Peyer's patch (tissue), 4 donors: ENCODE measurements at regions not wholly inside any gene's neighbourhood (a gene's known extent, or its start where the extent isn't known, plus 50 kb on each side); places are given as distances from the start of the nearest gene placed in this dataset.

Experiments used
- DNase-seq, 3 donors: peaks; one replicate each; pipeline ENCODE4 v3.0.0-alpha.2; 2017 to 2019
- H3K27ac ChIP-seq, 4 donors: fragments of 200-600 bp; sonication (generic); one replicate each; pipeline ENCODE4 v1.5.1; 2016 to 2019
- H3K27me3 ChIP-seq, 2 donors: fragments of 200-600 bp; sonication (generic); one replicate each; pipeline ENCODE4 v1.5.1; 2019
- H3K36me3 ChIP-seq, 3 donors: fragments of 200-600 bp; sonication (generic); one replicate each; pipeline ENCODE4 v1.5.1; 2016 to 2019
- H3K4me1 ChIP-seq, 4 donors: fragments of 200-600 bp; sonication (generic); one replicate each; pipeline ENCODE4 v1.5.1; 2016 to 2019
- H3K4me3 ChIP-seq, 4 donors: fragments of 200-600 bp; sonication (generic); 1 replicate in 3 of 4; 2 replicates in 1 of 4; pipeline ENCODE4 v1.5.1; 2016 to 2019; ENCODE audit warnings: mild to moderate bottlenecking in 1 of 4
- H3K9me3 ChIP-seq, 4 donors: fragments of 200-600 bp; sonication (generic); one replicate each; pipeline ENCODE4 v1.5.1; 2016 to 2019; ENCODE audit warnings: mild to moderate bottlenecking in 1 of 4
- CTCF ChIP-seq, 6 experiments: fragments of 450-650 bp in 4 of 6; fragments of 200-600 bp in 2 of 6; sonication (generic) in 1 of 6; IDR thresholded peaks; one replicate each; pipeline ENCODE4 v1.5.1; 2017 to 2019; ENCODE audit warnings: antibody characterized with exemption in 6 of 6, mild to moderate bottlenecking in 3 of 6, moderate library complexity in 1 of 6
- POLR2A ChIP-seq, 2 donors: fragments of 450-650 bp; IDR thresholded peaks; one replicate each; pipeline ENCODE4 v1.5.1; 2017; ENCODE audit warnings: antibody characterized with exemption in 2 of 2, mild to moderate bottlenecking in 2 of 2, moderate library complexity in 2 of 2

- no peak overlapping the region for H3K27ac ChIP-seq
- H3K4me1 ChIP-seq = no peaks in the 10 kb centered on the region
Measured at GRCh38 chr6:12472601-12473038, 182.5 kb downstream of the EDN1 start.

GRCh38 chr6:12473494-12473893 lies 183.3 kb downstream of the EDN1 start:
- no peaks in the 10 kb centered on the region for H3K27me3 ChIP-seq
- TF ChIP-seq POLR2A (IDR thresholded peaks at IDR 0.05) (no peak), CTCF (IDR thresholded peaks at IDR 0.05) (no peak)
- no peaks in the 10 kb centered on the region for H3K36me3 ChIP-seq
- no peak for DNase-seq
- no peak overlapping the region for H3K4me3 ChIP-seq
- H3K4me1 ChIP-seq = no peaks in the 10 kb centered on the region
- no peaks in the 10 kb centered on the region for H3K9me3 ChIP-seq
- H3K27ac ChIP-seq = peak overlapping the region in 1 of 4 donors; percentile 70

More at GRCh38 chr6:12472601-12473038, 182.5 kb downstream of the EDN1 start:
- no peak for TF ChIP-seq CTCF (IDR thresholded peaks at IDR 0.05)
- TF ChIP-seq POLR2A (IDR thresholded peaks at IDR 0.05) = no peak
- H3K36me3 ChIP-seq = no peaks in the 10 kb centered on the region
- peak in 1 of 3 donors; percentile 61 for DNase-seq
- no peaks in the 10 kb centered on the region for H3K9me3 ChIP-seq
- no peak overlapping the region for H3K4me3 ChIP-seq
- H3K27me3 ChIP-seq = no peaks in the 10 kb centered on the region

GRCh38 chr6:12474167-12475140 lies 184.3 kb downstream of the EDN1 start:
- H3K27ac ChIP-seq = peak overlapping the region in 1 of 4 donors; percentile 70
- H3K4me1 ChIP-seq = no peaks in the 10 kb centered on the region
- H3K27me3 ChIP-seq = no peaks in the 10 kb centered on the region
- H3K4me3 ChIP-seq = no peak overlapping the region
- H3K36me3 ChIP-seq = no peaks in the 10 kb centered on the region
- peak in 1 of 3 donors; percentile 63 for DNase-seq
- TF ChIP-seq POLR2A (IDR thresholded peaks at IDR 0.05) (no peak), CTCF (IDR thresholded peaks at IDR 0.05) (no peak)
- no peaks in the 10 kb centered on the region for H3K9me3 ChIP-seq

- TF ChIP-seq CTCF (IDR thresholded peaks at IDR 0.05) = no peak
- no peak for TF ChIP-seq POLR2A (IDR thresholded peaks at IDR 0.05)
- no peaks in the 10 kb centered on the region for H3K27me3 ChIP-seq
- no peak overlapping the region for H3K4me3 ChIP-seq
- no peaks in the 10 kb centered on the region for H3K9me3 ChIP-seq
- DNase-seq = no peak
- no peak overlapping the region for H3K27ac ChIP-seq
- no peaks in the 10 kb centered on the region for H3K4me1 ChIP-seq
- no peaks in the 10 kb centered on the region for H3K36me3 ChIP-seq
Measured at GRCh38 chr6:12476484-12476883, 186.3 kb downstream of the EDN1 start.

- no peaks in the 10 kb centered on the region for H3K9me3 ChIP-seq
- no peak overlapping the region for H3K4me3 ChIP-seq
- TF ChIP-seq POLR2A (IDR thresholded peaks at IDR 0.05) (no peak), CTCF (IDR thresholded peaks at IDR 0.05) (no peak)
- no peak for DNase-seq
- H3K36me3 ChIP-seq = no peaks in the 10 kb centered on the region
- no peaks in the 10 kb centered on the region for H3K4me1 ChIP-seq
- no peaks in the 10 kb centered on the region for H3K27me3 ChIP-seq
- no peak overlapping the region for H3K27ac ChIP-seq
Measured at GRCh38 chr6:12477616-12478015, 187.5 kb downstream of the EDN1 start.
